Vagina (tissue), 2 donors: ENCODE measurements at regions not wholly inside any gene's neighbourhood (a gene's known extent, or its start where the extent isn't known, plus 50 kb on each side); places are given as distances from the start of the nearest gene placed in this dataset.

ENCODE experiments used
- CTCF ChIP-seq, 3 experiments: fragments of 450-650 bp in 2 of 3; fragments of 200-600 bp in 1 of 3; sonication (generic) in 1 of 3; IDR thresholded peaks; one replicate each; pipeline ENCODE4 v1.5.1; 2017 to 2019; ENCODE audit warnings: antibody characterized with exemption in 3 of 3, mild to moderate bottlenecking in 2 of 3, moderate library complexity in 2 of 3
- POLR2A ChIP-seq, 2 donors: fragments of 450-650 bp; IDR thresholded peaks; one replicate each; pipeline ENCODE4 v1.6.1; 2017; ENCODE audit warnings: antibody characterized with exemption in 2 of 2, mild to moderate bottlenecking in 2 of 2, moderate library complexity in 2 of 2
- POLR2AphosphoS5 ChIP-seq, 2 donors: sonication (generic); formaldehyde crosslinking; IDR thresholded peaks; one replicate each; pipeline ENCODE4 v1.9.0; 2017; ENCODE audit warnings: antibody characterized with exemption in 2 of 2, mild to moderate bottlenecking in 2 of 2, low read depth in 1 of 2; ENCODE audit not compliant: insufficient read depth in 1 of 2

DNA sequence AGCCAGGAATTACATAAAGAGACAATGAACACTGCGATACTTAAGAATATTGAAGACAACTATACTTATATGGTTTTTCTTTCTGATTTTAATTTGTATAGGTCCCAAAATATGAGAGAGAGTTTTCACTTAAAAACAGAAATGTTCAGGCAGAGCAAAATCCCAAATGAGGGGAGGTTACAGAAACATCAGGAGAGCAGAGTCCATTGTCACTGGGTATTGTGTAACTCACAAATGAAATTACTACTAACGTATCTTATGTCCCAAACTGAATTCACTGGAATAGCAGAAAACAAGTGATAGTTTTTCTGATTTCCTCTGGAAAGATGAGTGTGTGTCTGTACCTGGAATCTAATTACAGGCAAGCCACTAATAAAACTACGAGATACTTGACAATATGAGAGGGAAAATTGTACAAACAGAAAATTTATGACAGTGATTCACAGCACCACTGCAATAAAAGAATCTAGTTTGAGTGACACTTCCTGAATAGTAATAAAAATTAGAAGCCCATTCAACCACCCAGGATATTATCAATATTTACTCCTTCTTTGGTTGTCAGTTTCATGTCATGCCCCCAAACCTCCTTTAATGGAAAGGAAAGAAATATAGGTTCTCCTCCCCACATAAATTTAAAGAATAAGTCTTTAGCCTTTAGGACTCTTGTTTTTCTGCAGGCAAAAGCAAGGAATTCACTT lies 522.6 kb downstream of the ADGRL2 start:
- TF ChIP-seq CTCF (IDR thresholded peaks at IDR 0.05) (no peak), POLR2A (IDR thresholded peaks at IDR 0.05) (no peak), POLR2AphosphoS5 (IDR thresholded peaks at IDR 0.05; ENCODE audit: insufficient read depth in 1 of 2, low read depth in 1 of 2) (no peak)
